ENCODE measurements at regions not wholly inside any gene's neighbourhood (a gene's known extent, or its start where the extent isn't known, plus 50 kb on each side); places are given as distances from the start of the nearest gene placed in this dataset.

- Histone ChIP-seq H4K20me1 (ENCODE audit: insufficient read depth) (no peaks in the 10 kb centered on the region), H3K4me2 (ENCODE audit: low read length) (no peak overlapping the region), H3K27me3 (ENCODE audit: insufficient read depth, low read depth, low read length) (no peaks in the 10 kb centered on the region), H3K79me2 (replicated peaks; ENCODE audit: insufficient read depth, low read length) (no peaks in the 10 kb centered on the region), H3K9ac (ENCODE audit: low read length) (no peak overlapping the region), H3K9me2 (ENCODE audit: insufficient read depth, low read length) (no peaks in the 10 kb centered on the region), H3F3A (ENCODE audit: insufficient read depth, low read length, poor library complexity, severe bottlenecking) (no peaks in the 10 kb centered on the region), H3K9me3 (ENCODE audit: low read length) (no peaks in the 10 kb centered on the region), H3K27ac (ENCODE audit: low read length) (no peak overlapping the region), H3K4me3 (ENCODE audit: low read length) (no peak overlapping the region), H3K36me3 (ENCODE audit: insufficient read depth, low read length) (no peaks in the 10 kb centered on the region), H2AFZ (ENCODE audit: low read depth, low read length) (no peak overlapping the region)
- TF ChIP-seq MXI1 (conservative IDR thresholded peaks at IDR 0.05; ENCODE audit: poor library complexity, severe bottlenecking) (no peak), RAD21 (conservative IDR thresholded peaks at IDR 0.05) (no peak), SMC3 (conservative IDR thresholded peaks at IDR 0.05; ENCODE audit: poor library complexity) (no peak), REST (IDR thresholded peaks at IDR 0.05; ENCODE audit: borderline replicate concordance) (no peak), TAF1 (IDR thresholded peaks at IDR 0.05; ENCODE audit: low read depth) (no peak), EZH2 (IDR thresholded peaks at IDR 0.05; ENCODE audit: borderline replicate concordance, insufficient read depth, low read length, poor library complexity, severe bottlenecking) (no peak), EP300 (conservative IDR thresholded peaks at IDR 0.05; ENCODE audit: poor library complexity, severe bottlenecking) (no peak), POLR2AphosphoS5 (IDR thresholded peaks at IDR 0.05) (no peak), CTCF (IDR thresholded peaks at IDR 0.05; ENCODE audit: poor library complexity, severe bottlenecking) (no peak)
Measured at GRCh38 chr4:114108869-114109268, 129.4 kb upstream of the ARSJ start.

- Histone ChIP-seq H3K27me3 (ENCODE audit: insufficient read depth, low read depth, low read length) (no peaks in the 10 kb centered on the region), H3F3A (ENCODE audit: insufficient read depth, low read length, poor library complexity, severe bottlenecking) (no peaks in the 10 kb centered on the region), H3K4me3 (ENCODE audit: low read length) (no peak overlapping the region), H3K36me3 (ENCODE audit: insufficient read depth, low read length) (no peaks in the 10 kb centered on the region), H2AFZ (ENCODE audit: low read depth, low read length) (no peak overlapping the region), H3K9me3 (ENCODE audit: low read length) (no peaks in the 10 kb centered on the region), H3K27ac (ENCODE audit: low read length) (no peak overlapping the region), H3K79me2 (replicated peaks; ENCODE audit: insufficient read depth, low read length) (no peaks in the 10 kb centered on the region), H3K9ac (ENCODE audit: low read length) (no peak overlapping the region), H3K4me2 (ENCODE audit: low read length) (no peak overlapping the region), H3K9me2 (ENCODE audit: insufficient read depth, low read length) (no peaks in the 10 kb centered on the region), H4K20me1 (ENCODE audit: insufficient read depth) (no peaks in the 10 kb centered on the region)
- no peak for TF ChIP-seq POLR2AphosphoS5 (IDR thresholded peaks at IDR 0.05)
Measured at GRCh38 chr4:114109776-114110175, 130.3 kb upstream of the ARSJ start.

GRCh38 chr4:114115526-114115925 lies 136.1 kb upstream of the ARSJ start:
- H3K9ac ChIP-seq (ENCODE audit: low read length) = no peak overlapping the region
- H3K4me3 ChIP-seq (ENCODE audit: low read length) = no peak overlapping the region
- H3K79me2 ChIP-seq (replicated peaks; ENCODE audit: insufficient read depth, low read length) = no peaks in the 10 kb centered on the region
- H3K27ac ChIP-seq (ENCODE audit: low read length) = no peak overlapping the region
- H3K27me3 ChIP-seq (ENCODE audit: insufficient read depth, low read depth, low read length) = no peaks in the 10 kb centered on the region
- no peaks in the 10 kb centered on the region for H3F3A ChIP-seq (ENCODE audit: insufficient read depth, low read length, poor library complexity, severe bottlenecking)
- H3K4me2 ChIP-seq (ENCODE audit: low read length) = no peak overlapping the region
- TF ChIP-seq SMC3 (conservative IDR thresholded peaks at IDR 0.05; ENCODE audit: poor library complexity) (no peak), TAF1 (IDR thresholded peaks at IDR 0.05; ENCODE audit: low read depth) (no peak), REST (IDR thresholded peaks at IDR 0.05; ENCODE audit: borderline replicate concordance) (no peak), EZH2 (IDR thresholded peaks at IDR 0.05; ENCODE audit: borderline replicate concordance, insufficient read depth, low read length, poor library complexity, severe bottlenecking) (no peak)
- no peaks in the 10 kb centered on the region for H4K20me1 ChIP-seq (ENCODE audit: insufficient read depth)
- H3K36me3 ChIP-seq (ENCODE audit: insufficient read depth, low read length) = no peaks in the 10 kb centered on the region
- H3K9me3 ChIP-seq (ENCODE audit: low read length) = no peaks in the 10 kb centered on the region
- no peaks in the 10 kb centered on the region for H3K9me2 ChIP-seq (ENCODE audit: insufficient read depth, low read length)
- no peak overlapping the region for H2AFZ ChIP-seq (ENCODE audit: low read depth, low read length)
